Hematopoietic multipotent progenitor cell treated with erythropoietin and hydrocortisone succinate and interleukin-3 and kit ligand, for 4 days (in vitro differentiated cells): ENCODE measurements at regions not wholly inside any gene's neighbourhood (a gene's known extent, or its start where the extent isn't known, plus 50 kb on each side); places are given as distances from the start of the nearest gene placed in this dataset.

Experiments used
- DNase-seq: peaks from one replicate; pipeline ENCODE4 v3.0.0-alpha.2; 2015

- DNase-seq = no peak
These were observed 62.1 kb upstream of the ARHGAP20 start for GRCh38 chr11:110774138-110775014.

GRCh38 chr11:110773442-110773841 is 61.2 kb upstream of the ARHGAP20 start:
- DNase-seq = no peak

GRCh38 chr11:110772863-110773262 is 60.6 kb upstream of the ARHGAP20 start:
- DNase-seq = no peak

GRCh38 chr11:110766316-110766715 is 54.1 kb upstream of the ARHGAP20 start:
- DNase-seq = peak; percentile 32

GRCh38 chr11:110764485-110764884 is 52.2 kb upstream of the ARHGAP20 start:
- no peak for DNase-seq

GRCh38 chr11:110763249-110764011 is 51.2 kb upstream of the ARHGAP20 start:
- no peak for DNase-seq

GRCh38 chr11:110762590-110762989 is 50.4 kb upstream of the ARHGAP20 start:
- DNase-seq = no peak
